HG03108 (cell line): ENCODE measurements at regions not wholly inside any gene's neighbourhood (a gene's known extent, or its start where the extent isn't known, plus 50 kb on each side); places are given as distances from the start of the nearest gene placed in this dataset.
"Not testable (repeated sequence)": the region's sequence is repeated elsewhere in the genome, so short reads cannot be mapped to it uniquely, and the experiment has no call there.

Experiments used
- ATAC-seq: cut with Tn5 transposase; IDR thresholded peaks from one replicate; pipeline ENCODE4 v1.9.1; 2021; ENCODE audit warnings: moderate library complexity; ENCODE audit not compliant: unreplicated experiment

GRCh38 chr22:23466351-23466750, 113.7 kb downstream of the IGLL1 start:
- no peak for ATAC-seq

GRCh38 chr22:23464796-23465195, 115.3 kb downstream of the IGLL1 start:
- ATAC-seq, result not testable (repeated sequence)

GRCh38 chr22:23460517-23461031, 119.5 kb downstream of the IGLL1 start:
- not testable (repeated sequence) for ATAC-seq

DNA sequence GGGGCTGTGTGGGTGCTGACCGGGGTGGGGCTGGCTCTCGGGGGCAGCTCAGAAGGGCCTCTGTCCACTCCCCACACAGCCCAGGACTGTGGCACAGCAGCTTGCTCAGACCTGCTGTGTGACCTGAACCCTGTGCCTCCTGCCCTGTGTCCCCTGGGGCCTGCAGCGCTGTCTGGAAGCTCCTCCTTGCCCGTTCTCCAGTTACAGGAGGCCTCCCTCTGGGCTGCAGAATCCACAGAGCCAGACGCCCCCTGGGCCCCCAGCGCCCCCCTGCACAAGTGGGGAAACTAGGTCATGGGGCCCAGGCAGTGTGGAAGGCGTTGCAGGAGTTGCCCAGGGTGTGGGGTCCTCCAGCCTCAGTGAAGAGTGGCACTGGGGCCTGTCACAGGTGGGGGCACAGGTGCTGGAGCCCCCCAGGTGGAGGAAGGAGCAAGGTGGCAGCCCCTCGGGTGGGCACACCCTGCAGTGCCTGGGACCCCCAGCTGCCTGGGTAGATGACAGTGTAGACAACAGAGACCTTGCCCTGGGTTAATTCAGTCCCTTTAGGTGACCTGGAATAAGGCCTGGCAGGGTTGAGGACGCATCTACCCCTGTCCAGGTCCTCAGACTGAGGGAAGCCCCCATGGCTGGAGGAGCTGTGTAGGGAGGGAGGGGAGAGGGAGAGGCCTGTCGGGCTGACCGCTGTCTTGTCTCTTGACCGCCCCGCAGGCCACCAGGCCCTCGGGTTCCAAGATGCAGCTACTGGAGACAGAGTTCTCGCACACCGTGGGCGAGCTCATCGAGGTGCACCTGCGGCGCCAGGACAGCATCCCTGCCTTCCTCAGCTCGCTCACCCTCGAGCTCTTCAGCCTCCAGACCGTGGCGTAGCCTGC, 120.2 kb downstream of the IGLL1 start:
- not testable (repeated sequence) for ATAC-seq

DNA sequence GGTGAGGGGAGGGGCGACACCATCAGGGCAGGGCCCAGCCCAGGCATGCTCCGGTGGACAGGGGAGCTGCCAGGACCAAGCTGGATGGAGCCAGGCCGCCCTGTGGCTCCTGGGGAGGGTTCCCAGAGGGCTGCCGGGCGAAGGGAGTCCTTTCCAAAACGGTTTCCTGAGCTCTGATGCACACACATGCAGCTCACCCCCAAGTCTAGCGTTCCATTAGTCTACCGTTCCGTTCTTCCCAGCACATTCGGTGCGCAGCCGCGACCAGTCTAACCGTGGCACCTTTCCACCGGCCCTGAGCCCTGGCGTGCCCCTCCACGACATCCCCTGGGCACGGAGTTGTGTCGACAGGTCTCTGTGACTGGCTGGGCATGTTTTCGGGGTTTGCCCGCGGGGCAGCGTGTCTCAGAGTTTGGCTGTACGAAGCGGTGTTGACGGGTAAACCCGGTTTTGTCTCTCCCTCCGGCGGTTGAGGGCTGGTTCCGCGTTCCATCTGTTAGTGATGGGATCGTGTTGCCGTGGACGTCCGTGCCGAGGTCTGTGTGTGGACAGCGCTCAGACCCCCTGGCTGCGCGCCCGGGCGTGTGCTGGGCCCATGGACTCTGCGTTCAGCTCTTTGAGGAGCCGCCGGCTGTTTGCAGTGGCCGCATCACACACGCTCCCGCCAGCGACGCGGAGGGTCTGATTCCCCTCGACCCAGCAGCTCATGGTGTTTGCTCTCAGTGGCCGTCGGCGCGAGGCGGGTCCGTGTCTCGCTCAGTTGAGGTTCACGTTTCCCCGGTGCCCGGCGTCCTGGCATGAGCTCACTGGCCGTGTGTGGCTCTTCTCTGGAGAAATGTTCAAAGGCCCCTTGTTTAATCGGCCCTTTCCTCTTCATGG, 121.2 kb downstream of the IGLL1 start:
- no peak for ATAC-seq

GRCh38 chr22:23457380-23457985, 122.6 kb downstream of the IGLL1 start:
- ATAC-seq, result no peak

DNA sequence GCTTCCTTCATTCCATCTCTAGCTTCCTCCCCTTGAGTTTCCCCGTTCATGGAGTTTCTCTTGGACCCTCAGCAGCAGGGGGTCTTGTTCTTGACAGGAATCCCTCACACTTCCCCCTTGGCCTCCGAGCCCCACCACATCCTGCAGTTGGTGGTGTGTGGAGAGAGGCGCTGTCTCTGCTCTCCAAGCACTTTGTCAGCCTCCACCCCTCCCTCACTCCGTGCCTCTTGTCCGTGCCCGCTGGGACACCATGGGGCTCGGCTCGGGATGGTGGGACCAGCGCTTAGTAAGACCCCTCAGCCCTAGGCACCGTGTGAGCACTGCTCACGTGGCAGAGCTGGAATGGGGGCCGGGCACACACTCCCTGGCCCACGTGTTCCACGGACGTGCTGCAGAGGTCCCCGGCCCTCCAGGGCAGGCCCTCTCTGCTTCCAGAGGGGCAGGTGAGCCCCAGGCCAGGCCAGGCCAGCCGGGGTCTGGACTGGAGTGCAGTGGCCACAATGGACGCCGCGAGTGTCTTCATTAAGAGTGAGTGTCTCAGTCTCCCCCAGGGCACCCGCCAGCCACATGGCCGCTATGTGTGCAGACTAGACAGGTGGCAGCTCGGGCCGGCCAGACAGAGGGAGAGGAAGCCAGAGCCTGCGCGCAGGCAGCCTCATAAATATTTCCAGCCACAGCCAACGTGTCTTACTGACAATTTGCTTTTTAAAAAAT, 123.3 kb downstream of the IGLL1 start:
- ATAC-seq, result not testable (repeated sequence)

GRCh38 chr22:23454345-23454744, 125.7 kb downstream of the IGLL1 start:
- ATAC-seq, result not testable (repeated sequence)

DNA sequence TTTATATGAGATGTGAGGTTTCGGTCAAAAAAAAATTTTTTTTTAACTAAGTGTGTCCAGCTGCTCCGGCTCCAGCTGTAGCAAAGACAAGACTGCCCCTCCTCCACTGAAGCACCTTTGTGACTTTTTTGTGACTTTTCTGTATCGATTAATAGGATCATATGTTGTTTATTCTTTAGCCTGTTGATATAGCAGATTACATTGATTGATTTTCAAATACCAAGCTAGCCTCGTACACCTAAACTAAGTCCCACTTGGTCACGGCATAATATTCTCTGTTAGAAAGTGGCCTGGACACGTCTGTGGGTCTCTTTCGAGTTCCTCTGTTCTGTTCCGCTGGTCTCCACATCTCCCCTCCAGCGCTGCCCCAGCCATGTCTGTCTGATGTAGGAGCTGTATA, 126.8 kb downstream of the IGLL1 start:
- no peak for ATAC-seq

- no peak for ATAC-seq
Measured at GRCh38 chr22:23452231-23453010, 127.7 kb downstream of the IGLL1 start.

GRCh38 chr22:23451452-23452230, 128.4 kb downstream of the IGLL1 start:
- ATAC-seq, result not testable (repeated sequence)

- ATAC-seq, result not testable (repeated sequence)
Measured at GRCh38 chr22:23450821-23451220, 129.3 kb downstream of the IGLL1 start.

DNA sequence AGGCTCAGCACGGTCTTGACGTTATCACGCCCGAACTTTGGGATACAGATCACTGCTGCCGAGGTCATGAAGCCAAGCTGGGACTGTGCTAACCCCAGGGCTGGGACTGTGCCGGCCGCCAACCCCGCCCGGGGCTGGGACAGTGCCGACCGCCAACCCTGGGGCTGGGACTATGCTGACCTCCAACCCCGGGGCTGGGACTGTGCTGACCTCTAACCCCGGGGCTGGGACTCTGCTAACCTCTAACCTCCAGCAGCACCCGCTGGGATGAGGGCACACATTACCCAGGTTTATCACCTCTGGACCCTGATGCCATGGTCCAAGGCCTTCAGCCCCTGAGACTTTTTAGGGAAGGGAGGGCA, 129.7 kb downstream of the IGLL1 start:
- no peak for ATAC-seq

DNA sequence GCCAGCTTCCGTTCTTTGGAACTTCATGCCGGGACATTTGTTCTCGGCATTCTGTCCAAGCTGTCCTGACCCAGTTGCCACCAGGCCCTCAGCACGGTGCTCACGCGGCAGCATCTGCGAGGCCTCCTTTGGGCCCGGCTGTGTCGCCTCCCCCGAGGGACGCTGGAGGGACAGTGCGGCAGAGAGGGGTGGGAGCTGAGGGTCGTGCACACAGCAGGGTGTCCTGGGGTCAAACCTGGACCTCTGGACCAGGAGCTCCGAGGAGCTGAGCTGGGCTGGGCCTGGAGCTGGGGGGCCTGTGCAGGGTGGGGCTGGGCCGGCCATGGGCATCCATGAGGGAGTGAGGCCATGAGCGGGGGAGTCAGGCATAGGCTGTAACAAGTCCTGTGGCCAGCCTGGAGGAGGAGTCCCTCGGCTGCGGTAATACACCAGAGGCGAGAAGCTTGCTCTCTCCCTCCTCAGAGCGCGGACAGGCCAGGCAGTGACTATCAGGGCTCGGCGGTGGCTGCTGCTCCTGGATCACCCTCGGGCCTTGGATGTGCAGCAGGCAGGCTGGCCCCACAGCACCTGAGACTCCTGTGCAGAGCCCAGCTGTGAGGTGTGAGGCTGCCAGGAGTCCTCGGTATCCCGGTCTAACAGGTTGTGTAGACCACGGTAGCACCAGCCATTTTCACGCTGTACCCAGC, 130.2 kb downstream of the IGLL1 start:
- ATAC-seq, result not testable (repeated sequence)

- not testable (repeated sequence) for ATAC-seq
Measured at GRCh38 chr22:23448499-23449288, 131.4 kb downstream of the IGLL1 start.

DNA sequence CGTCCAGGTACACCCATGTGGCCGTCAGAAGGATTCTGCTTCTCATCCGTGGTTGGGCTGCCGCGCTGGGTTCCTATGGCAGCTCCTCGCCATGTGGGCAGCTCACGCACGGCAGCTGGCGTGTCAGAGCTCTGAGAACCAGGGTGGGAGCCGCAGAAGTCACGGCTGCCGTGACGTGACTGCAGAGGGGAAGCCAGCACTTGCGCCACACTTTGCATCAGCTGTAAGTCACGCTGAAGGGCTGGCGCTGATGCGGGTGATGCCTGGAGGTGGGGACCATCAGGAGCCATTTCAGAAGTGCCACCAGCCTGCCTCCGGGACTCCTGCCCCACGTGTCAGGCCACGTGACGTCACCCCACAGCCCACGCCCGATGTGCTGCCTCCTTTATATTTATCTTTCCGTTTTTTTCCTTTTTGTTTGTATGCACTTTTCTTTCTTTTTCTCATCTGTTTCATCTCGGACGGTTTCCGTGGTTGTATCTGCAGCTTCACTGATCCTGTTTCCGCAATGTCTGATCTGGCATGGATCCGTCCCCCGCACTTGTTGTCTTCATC, 133.2 kb downstream of the IGLL1 start:
- ATAC-seq, result no peak

- not testable (repeated sequence) for ATAC-seq
Measured at GRCh38 chr22:23446194-23446593, 133.9 kb downstream of the IGLL1 start.
